OCI-LY3 (cell line): ENCODE measurements at regions not wholly inside any gene's neighbourhood (a gene's known extent, or its start where the extent isn't known, plus 50 kb on each side); places are given as distances from the start of the nearest gene placed in this dataset.

Experiments used
- EZH2phosphoT487 ChIP-seq: fragments of 200-600 bp; shearing (Covaris generic); IDR thresholded peaks from 2 replicates; pipeline ENCODE4 v1.6.1; 2018; ENCODE audit warnings: antibody characterized with exemption, mixed run types, low read depth
- TF ChIP-seq, protein P1 (sequence below): fragments of 200-600, 300-600 bp; sonication (generic); IDR thresholded peaks from 2 replicates; pipeline ENCODE4 v1.5.1; 2014; ENCODE audit warnings: antibody characterized with exemption, low read length, low read depth

DNA sequence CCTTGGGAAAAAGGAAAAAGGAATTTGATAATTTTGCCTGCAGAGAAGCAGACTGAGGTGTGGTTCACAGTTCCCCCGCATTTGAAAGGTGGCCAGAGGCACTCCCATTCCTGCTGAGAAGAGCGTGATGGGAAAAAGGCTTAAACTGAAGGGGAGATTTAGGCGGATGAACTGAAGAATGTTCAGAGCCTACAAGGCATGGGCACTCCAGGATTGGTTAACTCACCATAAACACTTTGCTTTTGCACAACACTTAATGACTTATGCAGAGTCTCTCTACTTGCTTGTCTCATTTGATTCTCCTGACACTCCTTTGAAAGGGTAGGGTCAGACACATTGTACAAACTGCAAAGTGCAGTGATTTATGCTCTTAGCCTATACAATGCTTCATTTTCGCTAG lies 119.6 kb upstream of the RUNX1 start:
- TF ChIP-seq, protein P1, sequence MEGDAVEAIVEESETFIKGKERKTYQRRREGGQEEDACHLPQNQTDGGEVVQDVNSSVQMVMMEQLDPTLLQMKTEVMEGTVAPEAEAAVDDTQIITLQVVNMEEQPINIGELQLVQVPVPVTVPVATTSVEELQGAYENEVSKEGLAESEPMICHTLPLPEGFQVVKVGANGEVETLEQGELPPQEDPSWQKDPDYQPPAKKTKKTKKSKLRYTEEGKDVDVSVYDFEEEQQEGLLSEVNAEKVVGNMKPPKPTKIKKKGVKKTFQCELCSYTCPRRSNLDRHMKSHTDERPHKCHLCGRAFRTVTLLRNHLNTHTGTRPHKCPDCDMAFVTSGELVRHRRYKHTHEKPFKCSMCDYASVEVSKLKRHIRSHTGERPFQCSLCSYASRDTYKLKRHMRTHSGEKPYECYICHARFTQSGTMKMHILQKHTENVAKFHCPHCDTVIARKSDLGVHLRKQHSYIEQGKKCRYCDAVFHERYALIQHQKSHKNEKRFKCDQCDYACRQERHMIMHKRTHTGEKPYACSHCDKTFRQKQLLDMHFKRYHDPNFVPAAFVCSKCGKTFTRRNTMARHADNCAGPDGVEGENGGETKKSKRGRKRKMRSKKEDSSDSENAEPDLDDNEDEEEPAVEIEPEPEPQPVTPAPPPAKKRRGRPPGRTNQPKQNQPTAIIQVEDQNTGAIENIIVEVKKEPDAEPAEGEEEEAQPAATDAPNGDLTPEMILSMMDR = no peak
- TF ChIP-seq EZH2phosphoT487 = no peak
